HEK293 (cell line): ENCODE measurements at regions not wholly inside any gene's neighbourhood (a gene's known extent, or its start where the extent isn't known, plus 50 kb on each side); places are given as distances from the start of the nearest gene placed in this dataset.
A peak's percentile ranks its signal among the peaks of the same experiment; 100 is the strongest.

Source experiments
- CTCF ChIA-PET: fragments of 350-600 bp; formaldehyde crosslinking; extraction: SDS; loops from one replicate; lab custom pipeline; 2021; ENCODE audit warnings: antibody characterized with exemption; lab: Yijun Ruan, JAX
- POLR2A ChIA-PET: fragments of 300-600 bp; formaldehyde crosslinking; extraction: SDS; loops from one replicate; lab custom pipeline; 2020; ENCODE audit warnings: antibody characterized with exemption, inconsistent platforms; lab: Yijun Ruan, JAX
- H3K27ac ChIP-seq: fragments of 200-500 bp; sonication (Bioruptor generic); 2 replicates; pipeline ENCODE4 v1.5.1; 2014; ENCODE audit warnings: low read depth, low read length, control low read depth, inconsistent platforms; ENCODE audit errors: extremely low read depth
- H3K36me3 ChIP-seq, 2 experiments: fragments of 200-500 bp in 1 of 2; sonication (Bioruptor generic) in 1 of 2; 1 replicate in 1 of 2; 2 replicates in 1 of 2; pipeline ENCODE4 v1.5.1; 2014 to 2017; ENCODE audit warnings: inconsistent platforms in 2 of 2, low read length in 2 of 2; ENCODE audit not compliant: control insufficient read depth in 2 of 2, insufficient read depth in 1 of 2
- H3K4me1 ChIP-seq: fragments of 200-500 bp; sonication (Bioruptor generic); 2 replicates; pipeline ENCODE4 v1.5.1; 2014; ENCODE audit warnings: mild to moderate bottlenecking, low read length, inconsistent platforms; ENCODE audit not compliant: control insufficient read depth, insufficient read depth
- H3K4me3 ChIP-seq: 2 replicates; pipeline ENCODE4 v1.5.1; 2011; ENCODE audit warnings: low read depth, mild to moderate bottlenecking, control low read depth, low read length, moderate library complexity
- H3K9me3 ChIP-seq: fragments of 200-500 bp; sonication (Bioruptor generic); 2 replicates; pipeline ENCODE4 v1.5.1; 2014; ENCODE audit warnings: low read depth, low read length, inconsistent platforms; ENCODE audit not compliant: control insufficient read depth, insufficient read depth
- OVOL3 ChIP-seq: fragments of 450-650 bp; formaldehyde crosslinking; IDR thresholded peaks from 2 replicates; pipeline ENCODE4 v1.5.1; 2016; ENCODE audit warnings: missing biosample characterization, missing genetic modification characterization
- SP7 ChIP-seq: fragments of 450-650 bp; formaldehyde crosslinking; IDR thresholded peaks from 2 replicates; pipeline ENCODE4 v1.5.1; 2016; ENCODE audit warnings: missing biosample characterization, missing genetic modification characterization
- ZBTB11 ChIP-seq: fragments of 450-650 bp; formaldehyde crosslinking; conservative IDR thresholded peaks from 2 replicates; pipeline ENCODE4 v1.5.1; 2016; ENCODE audit warnings: low read depth, missing biosample characterization, missing genetic modification characterization
- ZBTB17 ChIP-seq: fragments of 450-650 bp; formaldehyde crosslinking; IDR thresholded peaks from 2 replicates; pipeline ENCODE4 v1.5.1; 2016; ENCODE audit warnings: missing biosample characterization, missing genetic modification characterization
- ZBTB48 ChIP-seq: fragments of 450-650 bp; formaldehyde crosslinking; IDR thresholded peaks from 2 replicates; pipeline ENCODE4 v1.5.1; 2016; ENCODE audit warnings: missing biosample characterization, missing genetic modification characterization
- ZNF311 ChIP-seq: fragments of 450-650 bp; formaldehyde crosslinking; IDR thresholded peaks from 2 replicates; pipeline ENCODE4 v1.5.1; 2017; ENCODE audit warnings: missing biosample characterization, missing genetic modification characterization, borderline replicate concordance
- ZNF366 ChIP-seq: fragments of 450-650 bp; formaldehyde crosslinking; conservative IDR thresholded peaks from 2 replicates; pipeline ENCODE4 v1.5.1; 2016; ENCODE audit warnings: missing biosample characterization, missing genetic modification characterization
- ZNF555 ChIP-seq: fragments of 450-650 bp; formaldehyde crosslinking; conservative IDR thresholded peaks from 2 replicates; pipeline ENCODE4 v1.5.1; 2017; ENCODE audit warnings: missing biosample characterization, mild to moderate bottlenecking, missing genetic modification characterization, inconsistent platforms
- ZNF580 ChIP-seq: fragments of 450-650 bp; formaldehyde crosslinking; IDR thresholded peaks from 2 replicates; pipeline ENCODE4 v1.5.1; 2016; ENCODE audit warnings: missing biosample characterization, missing genetic modification characterization
- ZNF692 ChIP-seq: fragments of 450-650 bp; formaldehyde crosslinking; IDR thresholded peaks from 2 replicates; pipeline ENCODE4 v1.5.1; 2016; ENCODE audit warnings: missing biosample characterization, missing genetic modification characterization
- ZNF776 ChIP-seq: fragments of 450-650 bp; formaldehyde crosslinking; IDR thresholded peaks from 2 replicates; pipeline ENCODE4 v1.5.0; 2017; ENCODE audit warnings: missing biosample characterization, missing genetic modification characterization, borderline replicate concordance
- TF ChIP-seq, protein P1 (sequence below): fragments of 450-650 bp; formaldehyde crosslinking; IDR thresholded peaks from 2 replicates; pipeline ENCODE4 v1.5.1; 2016; ENCODE audit warnings: missing biosample characterization, missing genetic modification characterization
- TF ChIP-seq, protein P2 (sequence below): fragments of 450-650 bp; formaldehyde crosslinking; IDR thresholded peaks from 2 replicates; pipeline ENCODE4 v1.5.1; 2017; ENCODE audit warnings: missing biosample characterization, missing genetic modification characterization

DNA sequence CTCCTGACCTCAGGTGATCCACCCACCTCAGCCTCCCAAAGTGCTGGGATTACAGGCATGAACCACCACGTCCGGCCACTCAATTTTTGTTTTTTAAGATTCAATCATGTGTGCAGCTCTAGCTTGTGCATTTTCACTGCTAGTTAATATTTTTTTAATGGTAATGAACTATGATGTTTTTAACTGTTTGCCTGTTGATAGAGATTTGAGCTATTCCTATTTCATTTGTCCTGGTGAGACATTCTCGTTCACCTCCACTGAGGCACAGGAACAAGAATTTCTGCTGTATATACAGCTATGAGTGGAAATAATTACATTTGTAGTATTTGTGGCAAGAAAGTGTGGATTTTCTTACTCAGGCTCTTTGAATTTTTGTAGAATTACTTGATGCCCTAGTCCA lies 137.7 kb upstream of the MYOCD start (continued):
- TF ChIP-seq ZNF580 (no peak), ZNF776 (tag by site-specific recombination) (no peak)

- TF ChIP-seq ZNF311 (tag by site-specific recombination) (no peak), ZNF366 (tag by site-specific recombination) (no peak), ZBTB17 (no peak), ZBTB48 (tag by site-specific recombination) (no peak), ZBTB11 (tag by site-specific recombination) (no peak)
- TF ChIP-seq, protein P1, sequence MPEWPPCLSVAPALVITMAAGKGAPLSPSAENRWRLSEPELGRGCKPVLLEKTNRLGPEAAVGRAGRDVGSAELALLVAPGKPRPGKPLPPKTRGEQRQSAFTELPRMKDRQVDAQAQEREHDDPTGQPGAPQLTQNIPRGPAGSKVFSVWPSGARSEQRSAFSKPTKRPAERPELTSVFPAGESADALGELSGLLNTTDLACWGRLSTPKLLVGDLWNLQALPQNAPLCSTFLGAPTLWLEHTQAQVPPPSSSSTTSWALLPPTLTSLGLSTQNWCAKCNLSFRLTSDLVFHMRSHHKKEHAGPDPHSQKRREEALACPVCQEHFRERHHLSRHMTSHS (tag by site-specific recombination) = no peak
- Histone ChIP-seq H3K27ac (no peak overlapping the region), H3K36me3 (no peaks in the 10 kb centered on the region), H3K4me3 (no peak overlapping the region), H3K4me1 (no peaks in the 10 kb centered on the region), H3K9me3 (no peaks in the 10 kb centered on the region)
- ChIA-PET POLR2A (no interaction called here), CTCF (interaction anchor here (0.5 to 1.7 kb wide), 3 partner anchors 15 to 539 kb away, joined by 4 to 11 read pairs (median 7); no protein-coding TSS in a partner anchor)
Measured at GRCh38 chr17:12530161-12530560, 135.5 kb upstream of the MYOCD start.

- no peak overlapping the region for H3K4me3 ChIP-seq
- CTCF ChIA-PET = interaction anchor here (2.3 to 4.1 kb wide), 2 partner anchors 9 to 10 kb away, joined by 17 to 27 read pairs; no protein-coding TSS in a partner anchor
- TF ChIP-seq ZNF555 (tag by site-specific recombination) = no peak
- TF ChIP-seq, protein P2, sequence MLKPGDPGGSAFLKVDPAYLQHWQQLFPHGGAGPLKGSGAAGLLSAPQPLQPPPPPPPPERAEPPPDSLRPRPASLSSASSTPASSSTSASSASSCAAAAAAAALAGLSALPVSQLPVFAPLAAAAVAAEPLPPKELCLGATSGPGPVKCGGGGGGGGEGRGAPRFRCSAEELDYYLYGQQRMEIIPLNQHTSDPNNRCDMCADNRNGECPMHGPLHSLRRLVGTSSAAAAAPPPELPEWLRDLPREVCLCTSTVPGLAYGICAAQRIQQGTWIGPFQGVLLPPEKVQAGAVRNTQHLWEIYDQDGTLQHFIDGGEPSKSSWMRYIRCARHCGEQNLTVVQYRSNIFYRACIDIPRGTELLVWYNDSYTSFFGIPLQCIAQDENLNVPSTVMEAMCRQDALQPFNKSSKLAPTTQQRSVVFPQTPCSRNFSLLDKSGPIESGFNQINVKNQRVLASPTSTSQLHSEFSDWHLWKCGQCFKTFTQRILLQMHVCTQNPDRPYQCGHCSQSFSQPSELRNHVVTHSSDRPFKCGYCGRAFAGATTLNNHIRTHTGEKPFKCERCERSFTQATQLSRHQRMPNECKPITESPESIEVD (tag by site-specific recombination) = peak; percentile 91
- TF ChIP-seq, all 188 proteins: peak for 1
- Histone ChIP-seq H3K4me1 (peaks cover 3% of the 10 kb centered on the region; the same call in 1 of the 2 replicates), H3K27ac (no peak overlapping the region), H3K9me3 (no peaks in the 10 kb centered on the region), H3K36me3 (no peaks in the 10 kb centered on the region; a peak in 1 of 3 replicates)
- POLR2A ChIA-PET = interaction anchor here (1.0 kb wide), 1 partner anchor 10 kb away, joined by 5 read pairs; no protein-coding TSS in a partner anchor
Measured at GRCh38 chr17:12536021-12536420, 129.7 kb upstream of the MYOCD start.

- Histone ChIP-seq H3K4me3 (no peak overlapping the region), H3K36me3 (no peaks in the 10 kb centered on the region; a peak in 1 of 3 replicates), H3K4me1 (peaks cover 3% of the 10 kb centered on the region; the same call in 1 of the 2 replicates), H3K9me3 (no peaks in the 10 kb centered on the region), H3K27ac (no peak overlapping the region)
- CTCF ChIA-PET = interaction anchor here (0.6 to 2.3 kb wide), 2 partner anchors 9 to 10 kb away, joined by 3 to 17 read pairs; no protein-coding TSS in a partner anchor
- POLR2A ChIA-PET = no interaction called here
- TF ChIP-seq SP7 (tag by site-specific recombination) (no peak), OVOL3 (tag by site-specific recombination) (no peak), ZBTB11 (tag by site-specific recombination) (no peak), ZNF692 (tag by site-specific recombination) (no peak)
Measured at GRCh38 chr17:12536472-12536871, 129.2 kb upstream of the MYOCD start.
